Natural killer cell treated with Interleukin-12 subunit alpha and Interleukin-12 subunit beta and Interleukin-15 and Interleukin-18, amount 100 ng/mL, for 72 hours (primary cell): ENCODE measurements at regions not wholly inside any gene's neighbourhood (a gene's known extent, or its start where the extent isn't known, plus 50 kb on each side); places are given as distances from the start of the nearest gene placed in this dataset.
A peak's percentile ranks its signal among the peaks of the same experiment; 100 is the strongest.
"Not testable (repeated sequence)": the region's sequence is repeated elsewhere in the genome, so short reads cannot be mapped to it uniquely, and the experiment has no call there.

ENCODE experiments used
- ATAC-seq, 2 donors: fragments of 150-1000 bp; cut with Tn5 transposase in 1 of 2; sonication (Bioruptor Pico), chemical (Tn5 transposase) in 1 of 2; 2 replicates each; pipeline ENCODE4 v1.10.0; 2021
- DNase-seq: peaks from one replicate; pipeline ENCODE4 v3.0.0; 2022; ENCODE audit warnings: low spot score
- H3K27ac Mint-ChIP-seq, 2 donors: 1 replicate in 1 of 2; 2 replicates in 1 of 2; pipeline ENCODE4 v1.8.0; 2022; ENCODE audit warnings: mixed read lengths in 2 of 2, mild to moderate bottlenecking in 1 of 2, moderate library complexity in 1 of 2
- H3K27me3 Mint-ChIP-seq, 2 donors: 1 replicate in 1 of 2; 2 replicates in 1 of 2; pipeline ENCODE4 v1.8.0; 2022; ENCODE audit warnings: mixed read lengths in 2 of 2
- H3K36me3 Mint-ChIP-seq: one replicate; pipeline ENCODE4 v1.8.0; 2022; ENCODE audit warnings: mixed read lengths
- H3K4me1 Mint-ChIP-seq, 2 donors: 1 replicate in 1 of 2; 2 replicates in 1 of 2; pipeline ENCODE4 v1.8.0; 2022; ENCODE audit warnings: low read depth in 2 of 2, mixed read lengths in 2 of 2, mild to moderate bottlenecking in 1 of 2
- H3K4me3 Mint-ChIP-seq: one replicate; pipeline ENCODE4 v1.8.0; 2022; ENCODE audit warnings: mixed read lengths
- H3K9me3 Mint-ChIP-seq: 2 replicates; pipeline ENCODE4 v1.8.0; 2022; ENCODE audit warnings: mixed read lengths

- no peak overlapping the region for H3K27ac Mint-ChIP-seq
- peaks cover 20% of the 10 kb centered on the region for H3K9me3 Mint-ChIP-seq
- ATAC-seq (no peak), DNase-seq (no peak)
- H3K4me3 Mint-ChIP-seq = no peak overlapping the region
- H3K27me3 Mint-ChIP-seq = peaks cover 14 to 17% of the 10 kb centered on the region in 2 donors
- H3K4me1 Mint-ChIP-seq = no peaks in the 10 kb centered on the region
- H3K36me3 Mint-ChIP-seq = peaks cover 4% of the 10 kb centered on the region
Observed at GRCh38 chr1:224819861-224820260, 109.6 kb upstream of the DNAH14 start.

GRCh38 chr1:224820341-224820740, 109.1 kb upstream of the DNAH14 start:
- no peaks in the 10 kb centered on the region for H3K4me1 Mint-ChIP-seq
- DNase-seq (no peak), ATAC-seq (no peak)
- peaks cover 17 to 18% of the 10 kb centered on the region in 2 donors for H3K27me3 Mint-ChIP-seq
- no peak overlapping the region for H3K27ac Mint-ChIP-seq
- no peak overlapping the region for H3K4me3 Mint-ChIP-seq
- peaks cover 4% of the 10 kb centered on the region for H3K36me3 Mint-ChIP-seq
- peaks cover 25% of the 10 kb centered on the region for H3K9me3 Mint-ChIP-seq

GRCh38 chr1:224821751-224822150, 107.7 kb upstream of the DNAH14 start:
- not testable (repeated sequence) for H3K36me3 Mint-ChIP-seq, H3K27ac Mint-ChIP-seq, DNase-seq, H3K4me1 Mint-ChIP-seq, H3K4me3 Mint-ChIP-seq, ATAC-seq
- H3K9me3 Mint-ChIP-seq = peaks cover 27% of the 10 kb centered on the region
- peaks cover 15 to 19% of the 10 kb centered on the region in 2 donors for H3K27me3 Mint-ChIP-seq

GRCh38 chr1:224825525-224826000, 103.9 kb upstream of the DNAH14 start:
- Mint-ChIP-seq H3K36me3 (peaks cover 4% of the 10 kb centered on the region), H3K4me3 (no peak overlapping the region), H3K27ac (no peak overlapping the region), H3K4me1 (no peaks in the 10 kb centered on the region), H3K9me3 (peaks cover 30% of the 10 kb centered on the region), H3K27me3 (peaks cover 24 to 38% of the 10 kb centered on the region in 2 donors)
- DNase-seq = no peak
- no peak for ATAC-seq

GRCh38 chr1:224828691-224829090, 100.8 kb upstream of the DNAH14 start:
- Mint-ChIP-seq H3K9me3 (peaks cover 23% of the 10 kb centered on the region), H3K27me3 (peaks cover 27 to 45% of the 10 kb centered on the region in 2 donors), H3K4me3 (no peak overlapping the region), H3K36me3 (peaks cover 4% of the 10 kb centered on the region), H3K27ac (no peak overlapping the region), H3K4me1 (no peaks in the 10 kb centered on the region)
- DNase-seq = no peak
- no peak for ATAC-seq

- no peak overlapping the region for H3K4me3 Mint-ChIP-seq
- H3K9me3 Mint-ChIP-seq = peaks cover 10% of the 10 kb centered on the region
- DNase-seq (no peak), ATAC-seq (no peak)
- peaks cover 4% of the 10 kb centered on the region for H3K36me3 Mint-ChIP-seq
- peaks cover 21 to 32% of the 10 kb centered on the region in 2 donors for H3K27me3 Mint-ChIP-seq
- no peaks in the 10 kb centered on the region for H3K4me1 Mint-ChIP-seq
- H3K27ac Mint-ChIP-seq = no peak overlapping the region
Observed at GRCh38 chr1:224831501-224831900, 98.0 kb upstream of the DNAH14 start.

GRCh38 chr1:224839648-224840300, 89.7 kb upstream of the DNAH14 start:
- H3K27me3 Mint-ChIP-seq, ATAC-seq, DNase-seq: not testable (repeated sequence)

GRCh38 chr1:224841803-224842202, 87.7 kb upstream of the DNAH14 start:
- H3K36me3 Mint-ChIP-seq, H3K4me1 Mint-ChIP-seq, H3K4me3 Mint-ChIP-seq, DNase-seq, H3K27ac Mint-ChIP-seq, ATAC-seq, H3K9me3 Mint-ChIP-seq, H3K27me3 Mint-ChIP-seq: not testable (repeated sequence)

More at GRCh38 chr1:224839648-224840300, 89.7 kb upstream of the DNAH14 start:
- not testable (repeated sequence) for H3K4me3 Mint-ChIP-seq, H3K36me3 Mint-ChIP-seq, H3K9me3 Mint-ChIP-seq, H3K27ac Mint-ChIP-seq, H3K4me1 Mint-ChIP-seq

GRCh38 chr1:224846119-224846907, 83.2 kb upstream of the DNAH14 start:
- Mint-ChIP-seq H3K4me1 (no peaks in the 10 kb centered on the region), H3K27me3 (no peaks in the 10 kb centered on the region), H3K36me3 (no peaks in the 10 kb centered on the region), H3K4me3 (no peak overlapping the region), H3K27ac (no peak overlapping the region), H3K9me3 (no peaks in the 10 kb centered on the region)
- DNase-seq (no peak), ATAC-seq (no peak)

GRCh38 chr1:224850446-224850845, 79.0 kb upstream of the DNAH14 start:
- no peak for DNase-seq
- no peaks in the 10 kb centered on the region for H3K9me3 Mint-ChIP-seq
- no peak for ATAC-seq
- H3K4me1 Mint-ChIP-seq = no peaks in the 10 kb centered on the region
- H3K4me3 Mint-ChIP-seq = no peak overlapping the region
- H3K27me3 Mint-ChIP-seq = no peaks in the 10 kb centered on the region
- no peaks in the 10 kb centered on the region for H3K36me3 Mint-ChIP-seq
- no peak overlapping the region for H3K27ac Mint-ChIP-seq

- Mint-ChIP-seq H3K9me3 (no peaks in the 10 kb centered on the region), H3K27ac (no peak overlapping the region), H3K4me3 (no peak overlapping the region), H3K36me3 (no peaks in the 10 kb centered on the region), H3K27me3 (no peaks in the 10 kb centered on the region), H3K4me1 (no peaks in the 10 kb centered on the region)
- DNase-seq (peak; percentile 64), ATAC-seq (peak in 1 of 2 donors; percentile 52)
Observed at GRCh38 chr1:224851210-224851847, 78.1 kb upstream of the DNAH14 start.

- H3K36me3 Mint-ChIP-seq = no peaks in the 10 kb centered on the region
- no peak overlapping the region for H3K27ac Mint-ChIP-seq
- no peaks in the 10 kb centered on the region for H3K9me3 Mint-ChIP-seq
- H3K4me3 Mint-ChIP-seq = no peak overlapping the region
- DNase-seq (no peak), ATAC-seq (peak in 1 of 2 donors; percentile 29)
- H3K4me1 Mint-ChIP-seq = no peaks in the 10 kb centered on the region
- H3K27me3 Mint-ChIP-seq = peaks cover 0 to 2% of the 10 kb centered on the region in 2 donors
Observed at GRCh38 chr1:224851848-224852261, 77.6 kb upstream of the DNAH14 start.

- DNase-seq (no peak), ATAC-seq (no peak)
- no peaks in the 10 kb centered on the region for H3K9me3 Mint-ChIP-seq
- H3K4me3 Mint-ChIP-seq = no peak overlapping the region
- no peak overlapping the region for H3K27ac Mint-ChIP-seq
- H3K36me3 Mint-ChIP-seq = no peaks in the 10 kb centered on the region
- peaks cover 4 to 8% of the 10 kb centered on the region in 2 donors for H3K27me3 Mint-ChIP-seq
- no peaks in the 10 kb centered on the region for H3K4me1 Mint-ChIP-seq
Observed at GRCh38 chr1:224852901-224853568, 76.4 kb upstream of the DNAH14 start.
